ENCODE measurements at regions not wholly inside any gene's neighbourhood (a gene's known extent, or its start where the extent isn't known, plus 50 kb on each side); places are given as distances from the start of the nearest gene placed in this dataset.

DNA sequence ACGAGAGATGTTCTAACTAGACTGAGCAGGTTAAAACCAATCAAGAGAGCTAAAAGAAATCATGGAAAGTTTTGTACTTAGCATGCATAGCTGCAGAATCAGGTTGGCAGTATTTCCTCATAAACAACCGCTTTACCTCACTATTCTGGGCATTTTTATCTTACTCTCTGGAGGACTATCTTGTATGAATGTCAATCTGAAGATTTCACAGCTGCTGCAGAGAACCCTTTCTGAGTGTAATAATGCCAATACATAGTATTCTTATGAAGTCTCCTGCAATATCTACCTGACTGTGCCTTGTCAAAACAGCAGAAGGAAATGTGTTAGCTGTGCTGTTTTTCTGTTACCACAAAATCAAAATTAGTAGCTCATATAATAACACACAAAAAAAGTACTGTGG, 705.9 kb upstream of the FSHR start:
- H3K4me1 ChIP-seq (ENCODE audit: insufficient read depth): no peaks in the 10 kb centered on the region
- H3K4me3 ChIP-seq: no peak overlapping the region
- Mint-ChIP-seq H3K4me3 (no peak overlapping the region), H3K27ac (no peak overlapping the region), H3K4me1 (no peaks in the 10 kb centered on the region), H3K9me3 (no peaks in the 10 kb centered on the region), H3K36me3 (ENCODE audit: low read depth) (no peaks in the 10 kb centered on the region), H3K27me3 (ENCODE audit: insufficient read depth, low read depth, poor library complexity) (no peaks in the 10 kb centered on the region)
- H3K27me3 ChIP-seq (ENCODE audit: insufficient read depth): no peaks in the 10 kb centered on the region
- DNase-seq (ENCODE audit: low spot score) (no peak), ATAC-seq (no peak)
- no peak for TF ChIP-seq POLR2AphosphoS5 (IDR thresholded peaks at IDR 0.05; ENCODE audit: low read depth)
- no peaks in the 10 kb centered on the region for H3K36me3 ChIP-seq (ENCODE audit: insufficient read depth)
- H3K9me2 ChIP-seq (ENCODE audit: insufficient read depth): no peaks in the 10 kb centered on the region; the same call in 1 of the 2 replicates
- no peak overlapping the region for H3K4me2 ChIP-seq
- H3F3A ChIP-seq (replicated peaks; ENCODE audit: low read depth): no peaks in the 10 kb centered on the region
- H2AFZ ChIP-seq: no peak overlapping the region
- H3K79me2 ChIP-seq (replicated peaks; ENCODE audit: insufficient read depth): no peaks in the 10 kb centered on the region
- no peak overlapping the region for H3K27ac ChIP-seq (ENCODE audit: low read depth)
- H4K20me1 ChIP-seq (replicated peaks; ENCODE audit: insufficient read depth): no peaks in the 10 kb centered on the region

DNA sequence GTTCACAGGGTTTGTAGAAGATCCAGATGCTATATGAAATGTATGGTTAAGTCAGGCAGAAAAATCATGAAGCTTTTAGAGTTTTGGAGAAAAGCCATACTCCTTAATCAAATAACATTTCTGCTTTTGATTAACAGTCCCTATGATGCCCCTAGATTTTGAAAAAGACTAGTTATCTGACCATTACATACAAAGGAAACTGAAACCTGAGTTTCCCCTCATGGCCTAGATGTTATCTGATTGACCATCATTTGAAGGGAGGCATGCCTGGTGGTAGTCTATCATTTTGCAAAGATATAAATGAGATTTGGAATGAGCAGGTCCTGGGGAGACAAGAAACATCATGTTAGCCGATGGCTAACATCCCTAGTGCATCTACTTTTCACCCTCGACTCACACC, 704.3 kb upstream of the FSHR start:
- no peak overlapping the region for H2AFZ ChIP-seq
- DNase-seq (ENCODE audit: low spot score) (no peak), ATAC-seq (no peak)
- H3K79me2 ChIP-seq (replicated peaks; ENCODE audit: insufficient read depth): no peaks in the 10 kb centered on the region
- no peaks in the 10 kb centered on the region for H3F3A ChIP-seq (replicated peaks; ENCODE audit: low read depth)
- H3K4me1 ChIP-seq (ENCODE audit: insufficient read depth): no peaks in the 10 kb centered on the region
- H3K4me3 Mint-ChIP-seq: no peak overlapping the region
- H3K27ac Mint-ChIP-seq: no peak overlapping the region
- H3K4me1 Mint-ChIP-seq: no peaks in the 10 kb centered on the region
- TF ChIP-seq ZNF331 (CRISPR knock-in tag; IDR thresholded peaks at IDR 0.05; ENCODE audit: low read depth): no peak
- TF ChIP-seq, protein P1, sequence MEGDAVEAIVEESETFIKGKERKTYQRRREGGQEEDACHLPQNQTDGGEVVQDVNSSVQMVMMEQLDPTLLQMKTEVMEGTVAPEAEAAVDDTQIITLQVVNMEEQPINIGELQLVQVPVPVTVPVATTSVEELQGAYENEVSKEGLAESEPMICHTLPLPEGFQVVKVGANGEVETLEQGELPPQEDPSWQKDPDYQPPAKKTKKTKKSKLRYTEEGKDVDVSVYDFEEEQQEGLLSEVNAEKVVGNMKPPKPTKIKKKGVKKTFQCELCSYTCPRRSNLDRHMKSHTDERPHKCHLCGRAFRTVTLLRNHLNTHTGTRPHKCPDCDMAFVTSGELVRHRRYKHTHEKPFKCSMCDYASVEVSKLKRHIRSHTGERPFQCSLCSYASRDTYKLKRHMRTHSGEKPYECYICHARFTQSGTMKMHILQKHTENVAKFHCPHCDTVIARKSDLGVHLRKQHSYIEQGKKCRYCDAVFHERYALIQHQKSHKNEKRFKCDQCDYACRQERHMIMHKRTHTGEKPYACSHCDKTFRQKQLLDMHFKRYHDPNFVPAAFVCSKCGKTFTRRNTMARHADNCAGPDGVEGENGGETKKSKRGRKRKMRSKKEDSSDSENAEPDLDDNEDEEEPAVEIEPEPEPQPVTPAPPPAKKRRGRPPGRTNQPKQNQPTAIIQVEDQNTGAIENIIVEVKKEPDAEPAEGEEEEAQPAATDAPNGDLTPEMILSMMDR (conservative IDR thresholded peaks at IDR 0.05; ENCODE audit: low read depth in 2 of 2): no peak
- TF ChIP-seq ETS1 (IDR thresholded peaks at IDR 0.05): no peak
- no peak for TF ChIP-seq STAT1 (IDR thresholded peaks at IDR 0.05; ENCODE audit: unreplicated experiment)
- no peak for TF ChIP-seq EZH2 (IDR thresholded peaks at IDR 0.05; ENCODE audit: low read depth, unreplicated experiment)
- no peak for TF ChIP-seq POLR2AphosphoS5 (IDR thresholded peaks at IDR 0.05; ENCODE audit: low read depth)
- TF ChIP-seq EZH2phosphoT487 (IDR thresholded peaks at IDR 0.05; ENCODE audit: unreplicated experiment): no peak
- no peak for TF ChIP-seq JUNB (IDR thresholded peaks at IDR 0.05; ENCODE audit: unreplicated experiment)
- H3K36me3 Mint-ChIP-seq (ENCODE audit: low read depth): no peaks in the 10 kb centered on the region
- no peak overlapping the region for H3K4me3 ChIP-seq
- no peak overlapping the region for H3K27ac ChIP-seq (ENCODE audit: low read depth)
- H3K27me3 Mint-ChIP-seq (ENCODE audit: insufficient read depth, low read depth, poor library complexity): no peaks in the 10 kb centered on the region
- H3K4me2 ChIP-seq: no peak overlapping the region
- H3K36me3 ChIP-seq (ENCODE audit: insufficient read depth): no peaks in the 10 kb centered on the region
- no peaks in the 10 kb centered on the region for H4K20me1 ChIP-seq (replicated peaks; ENCODE audit: insufficient read depth)
- H3K9me3 Mint-ChIP-seq: no peaks in the 10 kb centered on the region
- H3K27me3 ChIP-seq (ENCODE audit: insufficient read depth): no peaks in the 10 kb centered on the region
- no peaks in the 10 kb centered on the region; the same call in 1 of the 2 replicates for H3K9me2 ChIP-seq (ENCODE audit: insufficient read depth)

DNA sequence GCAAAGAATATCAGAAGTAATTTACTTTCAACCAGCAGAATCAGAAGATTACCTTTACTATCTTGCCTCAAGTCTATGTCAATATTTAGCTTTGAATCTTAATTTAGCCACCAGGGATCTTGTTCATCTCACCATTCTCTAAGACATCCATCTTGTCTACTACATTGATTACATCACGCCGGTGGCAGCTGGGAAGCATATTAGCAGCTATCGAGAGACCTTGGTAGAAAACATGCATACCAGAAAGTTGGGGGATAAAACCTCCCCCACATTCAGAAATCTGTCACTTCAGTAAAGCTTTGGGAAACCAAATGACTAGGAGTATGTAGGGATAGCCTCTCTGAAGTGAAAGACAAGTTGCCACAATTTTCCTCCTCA, 703.8 kb upstream of the FSHR start:
- no peaks in the 10 kb centered on the region for H3K9me3 Mint-ChIP-seq
- Histone ChIP-seq H2AFZ (no peak overlapping the region), H3K36me3 (ENCODE audit: insufficient read depth) (no peaks in the 10 kb centered on the region), H3K4me1 (ENCODE audit: insufficient read depth) (no peaks in the 10 kb centered on the region), H3K79me2 (replicated peaks; ENCODE audit: insufficient read depth) (no peaks in the 10 kb centered on the region), H3K27ac (ENCODE audit: low read depth) (no peak overlapping the region), H3F3A (replicated peaks; ENCODE audit: low read depth) (no peaks in the 10 kb centered on the region), H3K9me2 (ENCODE audit: insufficient read depth) (no peaks in the 10 kb centered on the region; the same call in 1 of the 2 replicates), H3K27me3 (ENCODE audit: insufficient read depth) (no peaks in the 10 kb centered on the region), H3K4me3 (no peak overlapping the region), H3K4me2 (no peak overlapping the region), H4K20me1 (replicated peaks; ENCODE audit: insufficient read depth) (no peaks in the 10 kb centered on the region)
- no peak overlapping the region for H3K27ac Mint-ChIP-seq
- no peak overlapping the region for H3K4me3 Mint-ChIP-seq
- H3K36me3 Mint-ChIP-seq (ENCODE audit: low read depth): no peaks in the 10 kb centered on the region
- DNase-seq (ENCODE audit: low spot score) (no peak), ATAC-seq (no peak)
- no peaks in the 10 kb centered on the region for H3K27me3 Mint-ChIP-seq (ENCODE audit: insufficient read depth, low read depth, poor library complexity)
- no peaks in the 10 kb centered on the region for H3K4me1 Mint-ChIP-seq
- TF ChIP-seq NANOG (IDR thresholded peaks at IDR 0.05; ENCODE audit: borderline replicate concordance) (no peak), CREB1 (CRISPR knock-in tag; IDR thresholded peaks at IDR 0.05; ENCODE audit: low read depth) (no peak), ZNF331 (CRISPR knock-in tag; IDR thresholded peaks at IDR 0.05; ENCODE audit: low read depth) (no peak)
- TF ChIP-seq, protein P1 (conservative IDR thresholded peaks at IDR 0.05; ENCODE audit: low read depth in 2 of 2): no peak

Data from GM23338 (cell line).